ENCODE measurements at regions not wholly inside any gene's neighbourhood (a gene's known extent, or its start where the extent isn't known, plus 50 kb on each side); places are given as distances from the start of the nearest gene placed in this dataset.

DNA sequence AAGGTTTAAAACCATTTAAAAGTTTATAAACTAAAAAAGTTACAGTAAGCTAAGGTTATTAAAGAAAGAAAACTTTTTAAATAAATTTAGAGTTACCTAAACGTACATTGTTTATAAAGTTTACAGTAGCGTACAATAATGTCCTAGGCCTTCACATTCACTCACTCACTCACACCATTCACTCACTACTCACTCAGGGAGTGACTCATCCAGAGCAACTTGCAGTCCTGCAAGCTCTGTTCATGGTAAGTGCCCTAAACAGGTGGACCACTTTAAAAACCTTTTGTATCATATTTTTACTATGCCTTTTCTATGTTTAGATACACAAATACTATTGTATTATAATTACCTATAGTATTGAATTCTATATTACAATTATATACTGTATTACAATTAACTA, 190.8 kb upstream of the RASA1 start:
- TF ChIP-seq, protein P1, sequence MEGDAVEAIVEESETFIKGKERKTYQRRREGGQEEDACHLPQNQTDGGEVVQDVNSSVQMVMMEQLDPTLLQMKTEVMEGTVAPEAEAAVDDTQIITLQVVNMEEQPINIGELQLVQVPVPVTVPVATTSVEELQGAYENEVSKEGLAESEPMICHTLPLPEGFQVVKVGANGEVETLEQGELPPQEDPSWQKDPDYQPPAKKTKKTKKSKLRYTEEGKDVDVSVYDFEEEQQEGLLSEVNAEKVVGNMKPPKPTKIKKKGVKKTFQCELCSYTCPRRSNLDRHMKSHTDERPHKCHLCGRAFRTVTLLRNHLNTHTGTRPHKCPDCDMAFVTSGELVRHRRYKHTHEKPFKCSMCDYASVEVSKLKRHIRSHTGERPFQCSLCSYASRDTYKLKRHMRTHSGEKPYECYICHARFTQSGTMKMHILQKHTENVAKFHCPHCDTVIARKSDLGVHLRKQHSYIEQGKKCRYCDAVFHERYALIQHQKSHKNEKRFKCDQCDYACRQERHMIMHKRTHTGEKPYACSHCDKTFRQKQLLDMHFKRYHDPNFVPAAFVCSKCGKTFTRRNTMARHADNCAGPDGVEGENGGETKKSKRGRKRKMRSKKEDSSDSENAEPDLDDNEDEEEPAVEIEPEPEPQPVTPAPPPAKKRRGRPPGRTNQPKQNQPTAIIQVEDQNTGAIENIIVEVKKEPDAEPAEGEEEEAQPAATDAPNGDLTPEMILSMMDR (IDR thresholded peaks at IDR 0.05): no peak
- TF ChIP-seq POLR2AphosphoS5 (IDR thresholded peaks at IDR 0.05) (no peak), POLR2A (IDR thresholded peaks at IDR 0.05) (no peak)

All from breast epithelium (tissue), 3 donors.